ENCODE measurements at regions not wholly inside any gene's neighbourhood (a gene's known extent, or its start where the extent isn't known, plus 50 kb on each side); places are given as distances from the start of the nearest gene placed in this dataset.

GRCh38 chrX:46072372-46072771, 472.8 kb downstream of the ZNF674 start:
- intact Hi-C loops (cut with DNase I) = no loop called here
- H3K4me1 ChIP-seq = no peaks in the 10 kb centered on the region
- H3K4me3 ChIP-seq = no peak overlapping the region
- no peaks in the 10 kb centered on the region for H3K27me3 ChIP-seq
- H3K9me3 ChIP-seq = no peaks in the 10 kb centered on the region
- DNase-seq (ENCODE audit: extremely low spot score in 2 of 2) = no peak
- H3K36me3 ChIP-seq = no peaks in the 10 kb centered on the region
- TF ChIP-seq POLR2AphosphoS5 (IDR thresholded peaks at IDR 0.05; ENCODE audit: insufficient read depth in 1 of 2, low read depth in 1 of 2) = no peak
- no peak overlapping the region for H3K27ac ChIP-seq

GRCh38 chrX:46070421-46070820, 474.8 kb downstream of the ZNF674 start:
- TF ChIP-seq CTCF (IDR thresholded peaks at IDR 0.05) = no peak
- no peak for TF ChIP-seq POLR2A (IDR thresholded peaks at IDR 0.05)
- TF ChIP-seq POLR2AphosphoS5 (IDR thresholded peaks at IDR 0.05; ENCODE audit: insufficient read depth in 1 of 2, low read depth in 1 of 2) = no peak
- no peaks in the 10 kb centered on the region for H3K9me3 ChIP-seq

GRCh38 chrX:46059316-46059715, 485.9 kb downstream of the ZNF674 start:
- DNase-seq (ENCODE audit: extremely low spot score in 2 of 2) = no peak
- no peak overlapping the region for H3K4me3 ChIP-seq
- intact Hi-C loops (cut with DNase I) = no loop called here
- H3K27ac ChIP-seq = no peak overlapping the region
- TF ChIP-seq POLR2A (IDR thresholded peaks at IDR 0.05) (no peak), CTCF (IDR thresholded peaks at IDR 0.05) (no peak), POLR2AphosphoS5 (IDR thresholded peaks at IDR 0.05; ENCODE audit: insufficient read depth in 1 of 2, low read depth in 1 of 2) (no peak)
- no peaks in the 10 kb centered on the region for H3K36me3 ChIP-seq
- no peaks in the 10 kb centered on the region for H3K9me3 ChIP-seq
- H3K4me1 ChIP-seq = no peaks in the 10 kb centered on the region
- H3K27me3 ChIP-seq = no peaks in the 10 kb centered on the region

More at GRCh38 chrX:46070421-46070820, 474.8 kb downstream of the ZNF674 start:
- Histone ChIP-seq H3K27ac (no peak overlapping the region), H3K4me1 (no peaks in the 10 kb centered on the region), H3K4me3 (no peak overlapping the region), H3K27me3 (no peaks in the 10 kb centered on the region), H3K36me3 (no peaks in the 10 kb centered on the region)
- DNase-seq (ENCODE audit: extremely low spot score in 2 of 2) = no peak
- intact Hi-C loops (cut with DNase I) = no loop called here

- H3K4me1 ChIP-seq = no peaks in the 10 kb centered on the region
- H3K4me3 ChIP-seq = no peak overlapping the region
- H3K27me3 ChIP-seq = no peaks in the 10 kb centered on the region
- DNase-seq (ENCODE audit: extremely low spot score in 2 of 2) = no peak
- intact Hi-C loops (cut with DNase I) = no loop called here
- TF ChIP-seq POLR2AphosphoS5 (IDR thresholded peaks at IDR 0.05; ENCODE audit: insufficient read depth in 1 of 2, low read depth in 1 of 2) (no peak), CTCF (IDR thresholded peaks at IDR 0.05) (no peak), POLR2A (IDR thresholded peaks at IDR 0.05) (no peak)
- no peak overlapping the region for H3K27ac ChIP-seq
- H3K36me3 ChIP-seq = no peaks in the 10 kb centered on the region
- no peaks in the 10 kb centered on the region for H3K9me3 ChIP-seq
Measured at GRCh38 chrX:46044486-46044885, 500.7 kb downstream of the ZNF674 start.

GRCh38 chrX:46040001-46040400, 505.2 kb downstream of the ZNF674 start:
- intact Hi-C loops (cut with DNase I) = no loop called here
- no peak overlapping the region for H3K27ac ChIP-seq
- H3K4me3 ChIP-seq = no peak overlapping the region
- no peaks in the 10 kb centered on the region for H3K27me3 ChIP-seq
- no peaks in the 10 kb centered on the region for H3K4me1 ChIP-seq
- no peaks in the 10 kb centered on the region for H3K9me3 ChIP-seq
- no peak for TF ChIP-seq CTCF (IDR thresholded peaks at IDR 0.05)
- TF ChIP-seq POLR2A (IDR thresholded peaks at IDR 0.05) = no peak
- no peak for TF ChIP-seq POLR2AphosphoS5 (IDR thresholded peaks at IDR 0.05; ENCODE audit: insufficient read depth in 1 of 2, low read depth in 1 of 2)
- no peaks in the 10 kb centered on the region for H3K36me3 ChIP-seq
- no peak for DNase-seq (ENCODE audit: extremely low spot score in 2 of 2)

GRCh38 chrX:46039526-46039925, 505.7 kb downstream of the ZNF674 start:
- no peak for DNase-seq (ENCODE audit: extremely low spot score in 2 of 2)
- intact Hi-C loops (cut with DNase I) = no loop called here
- Histone ChIP-seq H3K4me3 (no peak overlapping the region), H3K36me3 (no peaks in the 10 kb centered on the region), H3K27me3 (no peaks in the 10 kb centered on the region), H3K4me1 (no peaks in the 10 kb centered on the region), H3K9me3 (no peaks in the 10 kb centered on the region), H3K27ac (no peak overlapping the region)
- TF ChIP-seq POLR2AphosphoS5 (IDR thresholded peaks at IDR 0.05; ENCODE audit: insufficient read depth in 1 of 2, low read depth in 1 of 2) (no peak), CTCF (IDR thresholded peaks at IDR 0.05) (no peak), POLR2A (IDR thresholded peaks at IDR 0.05) (no peak)
